Keratinocyte (primary cell): ENCODE measurements at regions not wholly inside any gene's neighbourhood (a gene's known extent, or its start where the extent isn't known, plus 50 kb on each side); places are given as distances from the start of the nearest gene placed in this dataset.

ENCODE experiments used
- DNase-seq: peaks from one replicate; pipeline ENCODE4 v3.0.0-alpha.2; 2011; ENCODE audit warnings: low read depth, missing footprints, low spot score
- FAIRE-seq: peaks from 2 replicates; lab custom pipeline; 2011; peaks lifted over from hg19 to GRCh38; lab: Jason Lieb, UNC
- H2AFZ ChIP-seq: 2 replicates; pipeline ENCODE4 v1.6.0; 2012; ENCODE audit warnings: low read length, control low read depth, inconsistent platforms; ENCODE audit not compliant: control insufficient read depth
- H3K27ac ChIP-seq: 2 replicates; pipeline ENCODE4 v1.5.1; 2011; ENCODE audit warnings: low read length; ENCODE audit not compliant: control insufficient read depth, insufficient read depth
- H3K27me3 ChIP-seq: 3 replicates; pipeline ENCODE4 v1.6.0; 2011; ENCODE audit warnings: low read length; ENCODE audit not compliant: control insufficient read depth, insufficient read depth; ENCODE audit errors: extremely low read depth
- H3K36me3 ChIP-seq, 2 experiments: 2 replicates in 1 of 2; 3 replicates in 1 of 2; pipeline ENCODE4 v1.5.1; 2011; ENCODE audit warnings: low read length in 2 of 2, mild to moderate bottlenecking in 1 of 2; ENCODE audit not compliant: control insufficient read depth in 2 of 2, insufficient read depth in 2 of 2; ENCODE audit errors: extremely low read depth in 1 of 2
- H3K4me1 ChIP-seq: 3 replicates; pipeline ENCODE4 v1.5.1; 2011; ENCODE audit warnings: low read length; ENCODE audit not compliant: control insufficient read depth, insufficient read depth; ENCODE audit errors: extremely low read depth
- H3K4me2 ChIP-seq: 3 replicates; pipeline ENCODE4 v1.6.0; 2011; ENCODE audit warnings: low read depth, low read length; ENCODE audit not compliant: control insufficient read depth, insufficient read depth; ENCODE audit errors: extremely low read depth
- H3K4me3 ChIP-seq, 3 experiments: fragments of 200-600 bp in 1 of 3; sonication (generic) in 1 of 3; 2 replicates in 2 of 3; 3 replicates in 1 of 3; pipeline ENCODE4 v1.5.1; 2011 to 2016; ENCODE audit warnings: low read length in 3 of 3, mild to moderate bottlenecking in 3 of 3, control low read depth in 2 of 3, inconsistent platforms in 1 of 3, low read depth in 1 of 3, mixed read lengths in 1 of 3, mixed run types in 1 of 3, moderate library complexity in 1 of 3; ENCODE audit not compliant: control insufficient read depth in 2 of 3, insufficient read depth in 2 of 3; ENCODE audit errors: extremely low read depth in 1 of 3
- H3K79me2 ChIP-seq: 2 replicates; pipeline ENCODE4 v1.6.0; 2012; ENCODE audit warnings: low read length; ENCODE audit not compliant: control insufficient read depth, insufficient read depth
- H3K9ac ChIP-seq: 3 replicates; pipeline ENCODE4 v1.6.0; 2011; ENCODE audit warnings: low read length; ENCODE audit not compliant: control insufficient read depth, insufficient read depth; ENCODE audit errors: extremely low read depth
- H3K9me1 ChIP-seq: 3 replicates; pipeline ENCODE4 v1.6.0; 2011; ENCODE audit warnings: low read length; ENCODE audit not compliant: control insufficient read depth, insufficient read depth; ENCODE audit errors: extremely low read depth
- H3K9me3 ChIP-seq: 2 replicates; pipeline ENCODE4 v1.5.1; 2012; ENCODE audit warnings: low read depth, low read length; ENCODE audit not compliant: control insufficient read depth
- H4K20me1 ChIP-seq: 3 replicates; pipeline ENCODE4 v1.6.0; 2011; ENCODE audit warnings: low read length; ENCODE audit not compliant: control insufficient read depth, insufficient read depth; ENCODE audit errors: extremely low read depth
- CTCF ChIP-seq, 3 experiments: IDR thresholded peaks in 1 of 3; conservative IDR thresholded peaks in 1 of 3; optimal IDR thresholded peaks in 1 of 3; 2 replicates in 2 of 3; 3 replicates in 1 of 3; pipeline versions ENCODE3 to v1.5.1; 2011; ENCODE audit warnings: low read length in 3 of 3, mild to moderate bottlenecking in 3 of 3, moderate library complexity in 2 of 3, control low read depth in 1 of 3, inconsistent platforms in 1 of 3; ENCODE audit not compliant: insufficient read depth in 2 of 3; ENCODE audit errors: extremely low read depth in 1 of 3
- EZH2 ChIP-seq: IDR thresholded peaks from one replicate; pipeline ENCODE4 v1.6.1; 2012; ENCODE audit warnings: inconsistent platforms, mild to moderate bottlenecking, low read length, moderate library complexity
- dilution Hi-C: fragments of 300-500 bp; cut with MboI; formaldehyde crosslinking; loops from one replicate; pipeline ENCODE4 v1.7.0; 2020; ENCODE audit warnings: low sequenced_read_pairs; ENCODE audit not compliant: extremely low pct_ligation_motif_present

- DNase-seq = no peak
Measured at GRCh38 chr14:38425324-38425976, 169.6 kb upstream of the CLEC14A start.

GRCh38 chr14:38420048-38420447, 164.2 kb upstream of the CLEC14A start:
- H3K4me2 ChIP-seq = no peak overlapping the region
- dilution Hi-C loops = no loop called here
- H3K9me3 ChIP-seq = no peaks in the 10 kb centered on the region
- no peak for DNase-seq
- no peaks in the 10 kb centered on the region for H3K9me1 ChIP-seq
- no peaks in the 10 kb centered on the region for H3K4me1 ChIP-seq
- H3K27ac ChIP-seq = no peak overlapping the region
- FAIRE-seq = no peak
- no peak for TF ChIP-seq CTCF (optimal IDR thresholded peaks at IDR 0.05 in 1 of 3, IDR thresholded peaks at IDR 0.05 in 1 of 3, conservative IDR thresholded peaks at IDR 0.05 in 1 of 3; ENCODE audit: extremely low read depth in 1 of 3, insufficient read depth in 2 of 3, low read length in 3 of 3)
- TF ChIP-seq EZH2 = no peak
- H3K27me3 ChIP-seq = no peaks in the 10 kb centered on the region
- no peak overlapping the region for H3K4me3 ChIP-seq
- no peaks in the 10 kb centered on the region for H4K20me1 ChIP-seq
- H3K79me2 ChIP-seq = no peaks in the 10 kb centered on the region
- no peak overlapping the region for H3K9ac ChIP-seq
- no peaks in the 10 kb centered on the region for H3K36me3 ChIP-seq
- H2AFZ ChIP-seq = no peak overlapping the region

More at GRCh38 chr14:38425324-38425976, 169.6 kb upstream of the CLEC14A start:
- H3K36me3 ChIP-seq = no peaks in the 10 kb centered on the region
- no peak for FAIRE-seq
- no peak overlapping the region for H2AFZ ChIP-seq
- H3K9me1 ChIP-seq = no peaks in the 10 kb centered on the region
- no peaks in the 10 kb centered on the region for H3K27me3 ChIP-seq
- H3K79me2 ChIP-seq = no peaks in the 10 kb centered on the region
- no peak overlapping the region for H3K4me3 ChIP-seq
- dilution Hi-C loops = no loop called here
- no peak for TF ChIP-seq CTCF (optimal IDR thresholded peaks at IDR 0.05 in 1 of 3, IDR thresholded peaks at IDR 0.05 in 1 of 3, conservative IDR thresholded peaks at IDR 0.05 in 1 of 3; ENCODE audit: extremely low read depth in 1 of 3, insufficient read depth in 2 of 3, low read length in 3 of 3)
- no peak for TF ChIP-seq EZH2
- no peak overlapping the region for H3K4me2 ChIP-seq
- no peaks in the 10 kb centered on the region for H3K4me1 ChIP-seq
- no peaks in the 10 kb centered on the region for H4K20me1 ChIP-seq
- no peaks in the 10 kb centered on the region for H3K9me3 ChIP-seq
- H3K27ac ChIP-seq = no peak overlapping the region
- no peak overlapping the region for H3K9ac ChIP-seq
